GM12865 (cell line): ENCODE measurements at regions not wholly inside any gene's neighbourhood (a gene's known extent, or its start where the extent isn't known, plus 50 kb on each side); places are given as distances from the start of the nearest gene placed in this dataset.

Experiments
- DNase-seq: peaks from one replicate; pipeline ENCODE4 v3.0.0; 2010; ENCODE audit warnings: low read depth
- H3K4me3 ChIP-seq: 2 replicates; pipeline ENCODE4 v1.5.1; 2011; ENCODE audit warnings: mild to moderate bottlenecking, low read depth, low read length, control low read depth
- TF ChIP-seq, protein P1 (sequence below): IDR thresholded peaks from 2 replicates; pipeline ENCODE4 v1.5.1; 2011; ENCODE audit warnings: low read length, control low read depth, low read depth, inconsistent platforms; ENCODE audit not compliant: insufficient read depth; ENCODE audit errors: missing control alignments

DNA sequence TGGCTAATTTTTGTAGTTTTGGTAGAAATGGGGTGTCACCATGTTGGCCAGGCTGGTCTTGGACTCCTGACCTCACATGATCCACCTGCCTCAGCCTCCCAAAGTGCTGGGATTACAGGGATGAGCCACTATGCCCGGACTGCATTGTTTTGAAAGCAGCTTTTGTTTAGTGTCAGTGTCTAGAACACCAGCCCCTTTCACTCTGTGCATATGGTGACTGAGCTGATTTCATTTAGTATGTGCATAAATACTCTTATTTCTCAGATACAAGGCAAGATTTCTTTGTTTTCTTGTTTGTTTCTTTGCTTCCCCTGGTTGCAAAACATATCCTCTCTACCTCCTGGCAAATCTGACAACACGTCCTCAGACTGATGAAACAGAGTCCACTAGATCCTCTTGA, 152.8 kb upstream of the CHD6 start:
- no peak overlapping the region for H3K4me3 ChIP-seq
- DNase-seq: no peak
- TF ChIP-seq, protein P1, sequence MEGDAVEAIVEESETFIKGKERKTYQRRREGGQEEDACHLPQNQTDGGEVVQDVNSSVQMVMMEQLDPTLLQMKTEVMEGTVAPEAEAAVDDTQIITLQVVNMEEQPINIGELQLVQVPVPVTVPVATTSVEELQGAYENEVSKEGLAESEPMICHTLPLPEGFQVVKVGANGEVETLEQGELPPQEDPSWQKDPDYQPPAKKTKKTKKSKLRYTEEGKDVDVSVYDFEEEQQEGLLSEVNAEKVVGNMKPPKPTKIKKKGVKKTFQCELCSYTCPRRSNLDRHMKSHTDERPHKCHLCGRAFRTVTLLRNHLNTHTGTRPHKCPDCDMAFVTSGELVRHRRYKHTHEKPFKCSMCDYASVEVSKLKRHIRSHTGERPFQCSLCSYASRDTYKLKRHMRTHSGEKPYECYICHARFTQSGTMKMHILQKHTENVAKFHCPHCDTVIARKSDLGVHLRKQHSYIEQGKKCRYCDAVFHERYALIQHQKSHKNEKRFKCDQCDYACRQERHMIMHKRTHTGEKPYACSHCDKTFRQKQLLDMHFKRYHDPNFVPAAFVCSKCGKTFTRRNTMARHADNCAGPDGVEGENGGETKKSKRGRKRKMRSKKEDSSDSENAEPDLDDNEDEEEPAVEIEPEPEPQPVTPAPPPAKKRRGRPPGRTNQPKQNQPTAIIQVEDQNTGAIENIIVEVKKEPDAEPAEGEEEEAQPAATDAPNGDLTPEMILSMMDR: no peak

DNA sequence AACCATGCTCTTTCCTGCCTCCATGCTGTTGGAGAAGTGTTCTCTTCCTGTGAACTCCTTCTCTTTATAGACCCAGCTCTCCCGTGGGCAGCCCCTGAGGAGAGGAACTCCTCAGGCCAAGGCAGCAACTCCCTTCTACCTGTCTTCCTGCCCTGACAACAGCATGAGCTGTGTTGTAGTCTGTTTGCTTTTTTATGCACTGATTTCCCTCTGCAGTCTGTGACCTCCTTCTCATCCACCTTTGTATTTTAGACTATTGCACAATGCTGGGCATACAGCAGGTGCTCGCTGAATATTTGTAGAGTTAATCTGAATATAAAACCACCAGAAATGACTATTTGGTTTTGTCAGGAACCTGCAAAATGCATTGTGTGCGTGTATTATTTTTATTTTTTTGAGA, 152.2 kb upstream of the CHD6 start:
- no peak overlapping the region for H3K4me3 ChIP-seq
- TF ChIP-seq, protein P1: no peak
- DNase-seq: no peak

DNA sequence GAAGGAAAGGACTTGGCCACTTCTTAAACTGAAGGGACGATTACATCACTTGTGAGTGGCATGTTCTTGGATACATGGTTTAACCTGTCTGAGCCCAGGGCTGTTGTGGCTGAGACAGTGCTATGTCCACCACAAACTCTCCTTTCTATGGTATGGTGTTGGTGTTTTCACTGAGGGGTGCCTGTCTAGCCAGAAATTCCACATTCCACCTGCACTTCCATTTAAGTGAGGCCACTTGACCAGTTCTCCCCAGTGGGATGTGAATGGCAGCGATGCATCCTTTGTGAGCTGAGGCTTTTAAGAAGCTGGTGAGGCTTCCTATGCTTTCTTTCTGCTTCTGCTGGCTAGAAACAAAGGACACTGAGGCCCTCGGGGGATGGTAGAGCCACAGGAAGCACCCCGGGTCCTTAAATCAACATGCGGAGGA, 151.4 kb upstream of the CHD6 start:
- H3K4me3 ChIP-seq: no peak overlapping the region
- no peak for DNase-seq
- TF ChIP-seq, protein P1: no peak

DNA sequence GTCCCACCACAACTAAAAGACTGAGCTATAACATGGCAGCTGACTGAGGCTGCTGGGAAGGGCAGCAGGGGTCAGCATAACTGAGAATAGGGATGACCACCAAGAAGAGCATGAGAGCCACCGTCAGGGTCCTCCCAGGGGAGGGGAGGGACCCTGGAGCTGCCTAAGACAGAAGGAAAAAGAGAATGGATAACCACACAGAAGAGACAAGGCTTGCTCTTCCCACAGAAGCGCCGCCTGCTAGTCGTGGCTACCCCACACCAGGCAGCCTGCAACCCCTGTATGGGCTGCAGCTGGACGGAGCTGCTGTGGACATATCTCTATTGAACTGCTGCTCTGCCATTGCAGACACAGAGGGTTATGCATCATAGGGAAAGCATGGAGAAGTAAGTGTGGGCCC, 132.0 kb upstream of the CHD6 start:
- H3K4me3 ChIP-seq: no peak overlapping the region
- no peak for DNase-seq
- TF ChIP-seq, protein P1: no peak

DNA sequence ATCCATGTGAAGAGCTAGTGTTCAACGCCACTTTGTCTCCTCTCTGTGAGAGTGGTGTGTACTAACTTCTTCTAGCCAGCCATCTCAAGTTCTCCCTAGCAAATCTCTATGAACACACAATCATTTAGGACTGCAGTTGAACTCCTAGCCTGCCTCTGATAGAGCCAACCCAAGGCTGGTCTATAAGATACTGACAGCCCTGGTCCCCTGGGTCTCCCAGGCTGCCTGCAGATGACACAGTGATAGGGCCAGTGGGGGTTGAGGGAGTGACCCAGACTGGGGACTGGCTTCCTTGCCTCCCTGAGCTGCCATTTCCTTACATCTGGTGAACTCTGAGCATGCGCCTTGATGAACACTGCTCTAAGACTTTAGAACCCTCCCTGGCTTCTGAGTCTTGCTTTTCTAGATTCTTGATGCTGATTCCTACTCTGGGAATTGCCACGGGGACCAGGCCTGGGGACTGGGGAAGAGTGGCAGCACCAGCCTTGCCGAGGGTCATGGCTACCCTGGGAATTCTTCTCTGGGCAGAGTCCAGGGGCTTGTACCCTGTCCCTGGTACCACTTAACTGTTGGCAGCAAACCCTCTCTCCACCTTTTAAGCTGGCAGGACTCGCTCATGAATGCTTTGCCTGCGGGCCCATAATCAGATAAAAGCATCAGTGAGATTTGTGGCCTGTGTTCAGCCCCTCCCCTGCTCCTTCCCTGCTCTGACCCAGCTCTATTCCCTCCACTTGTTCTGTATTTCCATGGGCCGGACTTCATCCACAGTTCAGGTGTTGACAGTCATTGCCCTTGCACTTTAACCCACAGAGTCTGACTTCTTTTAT, 130.8 kb upstream of the CHD6 start:
- TF ChIP-seq, protein P1: no peak
- H3K4me3 ChIP-seq: no peak overlapping the region
- no peak for DNase-seq

DNA sequence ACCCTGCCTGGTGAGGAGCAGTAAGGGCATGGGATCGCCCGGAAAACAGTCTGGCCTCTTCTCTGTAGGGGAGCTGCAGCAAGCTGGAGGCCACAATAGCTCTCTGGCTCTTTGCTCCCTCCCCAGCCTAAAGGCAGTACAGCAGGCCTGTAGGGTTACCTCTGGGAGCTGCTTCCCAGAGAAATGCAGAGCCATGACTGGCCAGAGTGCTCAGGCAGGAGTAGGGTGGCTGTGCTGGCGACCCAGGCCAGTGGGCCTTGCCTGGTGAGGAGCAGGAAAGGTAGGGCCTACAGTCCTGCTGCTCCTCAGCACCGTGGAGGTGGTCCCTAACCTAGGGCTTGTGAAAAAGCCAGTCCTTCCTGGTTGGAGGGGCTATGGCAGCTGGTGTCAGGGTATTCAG, 129.9 kb upstream of the CHD6 start:
- TF ChIP-seq, protein P1: no peak

DNA sequence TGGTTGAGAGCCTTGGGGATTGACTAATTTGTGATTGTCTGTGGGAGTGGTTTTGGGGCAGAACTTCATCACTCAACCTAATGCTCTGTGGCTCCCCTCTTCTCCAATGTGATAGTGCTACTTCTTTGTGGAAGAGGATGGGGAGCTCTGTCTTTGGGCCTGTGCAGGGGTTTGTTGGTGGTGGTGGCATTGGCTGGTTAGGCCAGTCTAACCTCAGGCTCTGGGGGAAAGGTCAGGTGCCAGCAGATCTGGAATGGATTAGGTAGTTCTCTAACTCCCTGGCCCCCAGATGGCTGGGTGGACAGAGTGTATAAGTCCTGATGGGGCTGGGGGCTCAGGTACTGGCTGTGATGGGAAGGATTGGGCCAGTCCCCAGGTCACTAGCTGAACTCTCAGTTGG, 129.0 kb upstream of the CHD6 start:
- no peak for DNase-seq
- no peak overlapping the region for H3K4me3 ChIP-seq
- TF ChIP-seq, protein P1: no peak

More for the DNA sequence above, 129.9 kb upstream of the CHD6 start:
- no peak overlapping the region for H3K4me3 ChIP-seq
- no peak for DNase-seq
